Suprapubic skin (tissue), 3 donors: ENCODE measurements at regions not wholly inside any gene's neighbourhood (a gene's known extent, or its start where the extent isn't known, plus 50 kb on each side); places are given as distances from the start of the nearest gene placed in this dataset.

ENCODE experiments used
- CTCF ChIP-seq, 2 donors: fragments of 200-600 bp in 1 of 2; fragments of 450-650 bp in 1 of 2; sonication (generic) in 1 of 2; IDR thresholded peaks; one replicate each; pipeline ENCODE4 v1.5.1; 2016 to 2019; ENCODE audit warnings: antibody characterized with exemption in 2 of 2, mild to moderate bottlenecking in 1 of 2, moderate library complexity in 1 of 2
- POLR2A ChIP-seq, 2 donors: fragments of 450-650 bp; IDR thresholded peaks; one replicate each; pipeline ENCODE4 v1.6.1; 2017; ENCODE audit warnings: antibody characterized with exemption in 2 of 2, mild to moderate bottlenecking in 2 of 2, moderate library complexity in 2 of 2

DNA sequence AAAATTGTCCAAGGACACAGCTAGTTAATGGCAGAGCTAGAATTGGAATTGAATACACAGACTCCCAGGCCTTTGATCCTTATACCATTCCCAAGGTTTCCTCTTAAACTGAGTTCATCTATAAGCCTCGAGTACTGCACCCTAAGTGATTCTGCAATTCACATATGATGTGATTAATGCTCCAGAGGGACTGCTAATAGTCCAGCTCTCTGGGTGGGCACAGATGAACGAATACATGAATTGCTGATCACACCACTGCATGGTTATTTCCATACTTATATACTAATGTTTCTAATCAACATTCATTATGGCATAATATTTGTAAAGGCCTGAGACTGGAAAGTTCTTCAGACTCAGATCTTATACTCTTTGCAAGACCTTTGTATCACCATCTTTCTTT, 101.8 kb downstream of the NUFIP1 start:
- TF ChIP-seq POLR2A (IDR thresholded peaks at IDR 0.05) (no peak), CTCF (IDR thresholded peaks at IDR 0.05) (no peak)
